GM21717 (cell line): ENCODE measurements at regions not wholly inside any gene's neighbourhood (a gene's known extent, or its start where the extent isn't known, plus 50 kb on each side); places are given as distances from the start of the nearest gene placed in this dataset.

Source experiments
- ATAC-seq: cut with Tn5 transposase; IDR thresholded peaks from one replicate; pipeline ENCODE4 v1.9.1; 2021; ENCODE audit warnings: mild to moderate bottlenecking, moderate library complexity; ENCODE audit not compliant: unreplicated experiment

- ATAC-seq: no peak
Observed at GRCh38 chr21:27462726-27463125, 495.8 kb upstream of the ADAMTS5 start.

DNA sequence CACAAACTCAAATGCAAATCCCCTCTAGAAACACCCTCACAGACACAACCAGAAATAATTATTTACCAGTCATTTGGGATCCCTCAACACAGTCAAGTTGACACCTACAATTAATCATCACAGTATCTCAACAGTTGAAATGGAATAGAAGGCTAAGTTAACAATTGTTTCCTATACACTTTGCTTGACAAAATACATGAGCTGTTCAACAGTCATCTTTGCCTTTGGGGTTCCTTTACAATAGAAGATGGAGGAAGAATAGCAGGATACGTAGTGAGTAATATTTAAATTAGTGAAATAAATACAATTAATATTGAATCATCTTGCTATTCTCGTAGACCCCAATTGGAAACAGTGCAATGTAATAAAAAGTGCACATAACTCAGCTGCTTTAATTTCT lies 487.3 kb upstream of the ADAMTS5 start:
- no peak for ATAC-seq

GRCh38 chr21:27451116-27451515 lies 484.2 kb upstream of the ADAMTS5 start:
- ATAC-seq: no peak

DNA sequence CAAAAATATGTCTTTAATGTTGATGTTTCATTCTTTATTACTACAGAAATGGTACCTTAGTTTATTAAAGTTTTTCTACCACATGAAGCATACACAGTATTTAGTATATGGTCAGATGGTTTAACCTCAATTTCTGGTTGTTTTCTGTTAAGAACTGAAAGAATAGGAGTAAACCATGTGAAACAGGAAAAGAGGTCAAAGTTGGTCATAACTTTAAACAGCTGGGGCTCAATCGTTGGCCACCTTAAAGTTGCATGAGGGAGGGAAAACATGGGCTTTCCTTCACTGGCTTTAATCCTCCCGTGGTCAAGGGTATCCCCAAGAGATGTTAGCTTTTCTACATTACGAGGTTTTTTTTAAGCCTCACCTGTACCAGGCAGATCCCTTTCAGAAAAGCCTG lies 483.3 kb upstream of the ADAMTS5 start:
- no peak for ATAC-seq

GRCh38 chr21:27448960-27449359 lies 482.1 kb upstream of the ADAMTS5 start:
- no peak for ATAC-seq

DNA sequence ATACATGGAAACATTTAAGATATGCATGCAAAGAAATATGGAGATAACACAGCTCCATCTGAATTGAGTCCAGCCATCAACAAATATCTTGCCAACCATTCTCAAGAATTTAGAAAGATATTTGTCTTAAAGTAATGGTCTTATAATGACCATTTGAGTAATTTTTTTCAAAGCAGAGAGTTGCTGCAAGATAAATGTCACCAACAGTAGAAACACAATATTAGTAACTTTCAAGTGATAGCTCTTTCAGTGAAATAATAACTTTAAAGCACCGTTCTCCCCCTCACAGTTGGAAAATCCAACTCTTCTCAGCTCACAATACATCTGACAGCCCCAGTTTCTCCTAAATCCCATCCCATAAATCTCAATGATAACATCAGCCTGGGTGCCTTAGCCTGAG lies 481.0 kb upstream of the ADAMTS5 start:
- no peak for ATAC-seq

DNA sequence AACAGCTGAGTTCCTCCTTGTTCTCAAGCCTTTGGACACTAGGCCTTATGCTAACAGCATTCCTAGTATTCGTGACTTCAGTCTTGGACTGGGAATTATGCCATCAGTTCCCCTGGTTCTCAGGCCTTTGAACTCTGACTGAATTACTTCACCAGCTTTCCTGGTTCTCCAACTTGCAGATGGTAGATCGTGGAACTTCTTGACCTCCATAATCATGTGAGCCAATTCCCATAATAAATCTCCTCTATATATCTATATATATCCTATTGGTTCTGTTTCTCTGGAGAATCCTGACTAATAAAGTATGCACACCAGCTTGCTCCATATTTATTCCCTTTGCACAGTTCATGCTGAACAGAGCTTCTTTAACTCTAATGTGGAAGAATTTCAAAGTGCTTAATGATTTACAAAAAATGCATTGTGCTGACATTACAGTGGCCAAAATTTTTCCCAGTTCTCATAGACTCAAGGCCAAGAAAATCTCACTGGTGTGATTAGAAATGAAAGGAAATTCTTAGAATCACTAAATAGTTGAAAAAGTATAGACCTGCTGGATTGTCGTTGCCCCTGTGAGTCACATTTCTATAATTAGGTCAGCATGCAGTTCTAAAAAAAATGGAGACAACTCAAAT lies 462.9 kb upstream of the ADAMTS5 start:
- ATAC-seq: no peak

DNA sequence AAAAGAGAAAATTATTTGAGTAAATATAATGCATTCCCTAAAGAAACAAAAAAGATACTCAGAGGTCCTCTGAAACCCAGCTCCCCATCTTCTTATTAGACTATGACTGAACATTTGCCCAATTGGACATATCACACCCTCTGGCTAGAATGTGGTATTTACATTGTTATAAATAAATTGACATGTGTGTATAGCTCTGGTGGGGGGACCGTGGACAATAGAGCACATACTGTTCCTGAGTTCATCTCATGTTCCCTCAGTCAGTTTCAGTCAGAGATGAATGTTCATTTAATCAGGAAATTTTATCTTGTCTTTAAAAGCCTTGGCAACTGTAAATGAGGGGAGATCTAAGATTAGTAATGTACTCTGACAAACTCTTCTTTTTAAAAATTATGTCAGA lies 459.3 kb upstream of the ADAMTS5 start:
- ATAC-seq: no peak

- no peak for ATAC-seq
Observed at GRCh38 chr21:27425574-27425973, 458.7 kb upstream of the ADAMTS5 start.

DNA sequence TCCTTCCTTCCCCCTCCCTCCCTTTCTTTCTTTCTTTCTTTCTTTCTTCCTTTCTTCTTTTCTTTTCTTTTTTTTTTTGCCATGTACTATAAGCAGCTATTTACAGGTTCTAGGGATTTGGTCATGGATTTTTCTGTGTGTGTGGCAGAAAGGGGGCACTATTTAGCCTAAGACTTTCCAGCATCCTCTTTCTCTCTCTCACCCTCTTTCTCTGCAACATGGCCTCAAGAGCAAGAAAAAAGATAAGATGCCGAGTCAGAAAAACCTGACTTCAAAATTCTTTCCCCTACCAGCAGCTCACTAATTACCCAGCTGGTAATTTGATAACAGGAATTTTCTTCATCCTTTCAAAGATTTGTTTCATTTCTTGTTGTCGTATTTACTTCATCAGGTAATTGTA lies 458.3 kb upstream of the ADAMTS5 start:
- no peak for ATAC-seq

GRCh38 chr21:27424601-27425000 lies 457.7 kb upstream of the ADAMTS5 start:
- ATAC-seq: no peak

DNA sequence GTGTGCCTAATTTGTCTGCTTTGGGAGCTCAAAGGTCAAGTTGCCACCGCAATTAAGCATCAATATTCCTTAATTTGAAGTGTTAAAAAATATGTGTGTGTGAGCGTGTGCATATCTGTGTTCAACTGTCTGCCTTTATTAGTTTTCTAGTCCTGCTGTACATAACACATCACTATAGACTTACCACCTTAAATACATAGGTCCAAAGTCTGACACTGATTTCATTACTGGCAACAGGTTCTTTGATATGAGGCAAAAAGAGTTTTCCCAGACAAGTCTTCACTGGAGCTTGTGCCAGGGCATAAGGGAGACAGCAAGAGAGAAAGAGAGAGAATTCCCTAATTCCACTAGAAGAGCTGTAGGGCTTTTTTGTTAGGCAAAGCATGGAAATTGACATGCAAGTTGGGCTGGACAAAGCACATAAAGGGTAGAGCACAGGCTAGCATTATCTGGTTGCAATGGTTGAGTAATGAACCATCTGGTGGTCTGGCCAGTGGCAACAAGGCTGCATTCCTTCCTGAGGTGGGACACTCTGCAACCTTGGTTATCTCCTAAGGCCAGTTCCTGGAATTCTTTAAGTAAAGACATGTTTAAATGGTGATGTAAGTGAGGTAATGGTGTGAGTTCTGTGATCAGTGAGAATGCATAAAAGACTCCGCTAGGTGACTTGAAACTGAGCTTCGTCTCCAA lies 457.2 kb upstream of the ADAMTS5 start:
- no peak for ATAC-seq

DNA sequence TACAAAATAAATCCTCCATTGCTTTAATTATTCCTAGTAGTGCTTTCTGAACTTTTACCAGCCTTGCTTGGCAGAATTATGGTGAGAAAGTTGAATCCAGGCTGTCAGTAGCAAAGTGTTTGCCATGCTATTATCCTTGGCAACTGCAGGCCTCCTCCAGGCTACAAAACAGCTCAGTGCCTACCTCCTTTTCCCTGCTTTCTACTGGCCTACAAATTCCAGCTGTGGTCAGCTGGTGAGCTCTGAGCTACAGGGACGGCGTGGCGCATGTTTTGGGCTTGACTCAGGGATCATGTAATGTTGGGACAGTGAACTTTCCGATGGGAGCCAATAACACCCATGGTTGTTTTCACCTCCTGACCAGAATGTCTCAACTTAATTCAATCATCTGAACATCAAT lies 456.1 kb upstream of the ADAMTS5 start:
- ATAC-seq: no peak

DNA sequence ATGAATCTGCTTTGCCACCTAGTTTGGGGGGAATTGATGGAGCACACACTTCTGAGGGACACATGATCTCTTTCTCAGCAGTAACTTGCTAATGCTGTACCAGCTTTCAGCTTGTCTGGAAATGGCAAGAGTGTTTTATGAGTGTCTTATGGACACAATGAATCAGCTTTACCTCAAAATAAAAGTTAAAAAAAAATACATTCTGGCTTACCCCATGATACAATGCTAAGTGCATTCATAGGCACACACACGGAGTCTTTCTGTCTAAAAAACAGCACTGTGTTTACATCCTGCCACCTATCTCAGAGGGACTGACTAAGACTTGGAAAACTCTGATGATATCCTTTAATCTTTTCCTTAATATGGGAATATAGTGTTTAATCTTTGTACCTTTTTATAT lies 455.5 kb upstream of the ADAMTS5 start:
- ATAC-seq: no peak

DNA sequence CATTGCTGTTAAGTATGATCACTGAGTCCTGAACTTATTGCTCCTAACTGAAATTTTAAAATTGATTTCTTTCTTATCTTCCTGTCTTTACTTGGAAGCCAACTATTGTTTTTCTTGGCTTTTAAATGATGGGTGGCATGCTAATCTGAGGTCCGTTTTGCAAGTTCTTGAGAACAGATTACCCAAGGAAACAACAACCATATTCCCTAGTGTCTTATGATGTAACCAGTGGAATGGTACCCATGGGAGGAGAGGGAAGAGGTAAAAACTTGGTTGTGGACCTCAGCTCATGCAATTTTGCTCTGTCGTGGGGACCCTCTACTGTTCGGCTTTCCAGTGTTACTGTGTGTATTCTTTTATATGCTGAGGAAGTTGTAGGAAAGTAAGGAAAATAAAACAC lies 454.8 kb upstream of the ADAMTS5 start:
- no peak for ATAC-seq

- no peak for ATAC-seq
Observed at GRCh38 chr21:27419153-27419552, 452.3 kb upstream of the ADAMTS5 start.

- ATAC-seq: no peak
Observed at GRCh38 chr21:27418346-27418745, 451.5 kb upstream of the ADAMTS5 start.

DNA sequence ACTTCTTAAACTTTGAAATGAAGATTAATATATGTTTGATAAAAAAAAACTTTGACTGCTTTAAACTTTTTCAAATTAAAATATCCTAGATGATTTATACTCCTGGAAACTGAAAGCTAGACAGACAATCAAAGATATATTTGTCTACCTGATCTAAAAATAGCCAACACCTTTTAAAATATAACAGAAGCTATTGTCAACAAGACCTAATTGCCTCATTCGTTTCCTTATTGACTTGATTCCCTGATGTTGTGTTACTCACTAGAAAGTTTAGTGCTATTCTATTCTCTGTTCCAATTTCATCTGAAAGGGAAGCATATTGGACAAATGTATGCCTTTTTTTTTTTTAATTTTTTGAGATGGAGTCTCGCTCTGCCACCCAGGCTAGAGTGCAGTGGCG lies 445.6 kb upstream of the ADAMTS5 start:
- ATAC-seq: no peak

- no peak for ATAC-seq
Observed at GRCh38 chr21:27408826-27409225, 441.9 kb upstream of the ADAMTS5 start.

- no peak for ATAC-seq
Observed at GRCh38 chr21:27407271-27407670, 440.4 kb upstream of the ADAMTS5 start.

GRCh38 chr21:27406300-27407009 lies 439.6 kb upstream of the ADAMTS5 start:
- ATAC-seq: no peak

GRCh38 chr21:27403011-27403410 lies 436.1 kb upstream of the ADAMTS5 start:
- ATAC-seq: no peak
